HG03354 (cell line): ENCODE measurements at regions not wholly inside any gene's neighbourhood (a gene's known extent, or its start where the extent isn't known, plus 50 kb on each side); places are given as distances from the start of the nearest gene placed in this dataset.
A peak's percentile ranks its signal among the peaks of the same experiment; 100 is the strongest.

Experiments
- ATAC-seq: cut with Tn5 transposase; IDR thresholded peaks from one replicate; pipeline ENCODE4 v1.9.1; 2021; ENCODE audit warnings: mild to moderate bottlenecking; ENCODE audit not compliant: unreplicated experiment, poor library complexity, severe bottlenecking

GRCh38 chr14:34254571-34254970 lies 207.5 kb downstream of the SPTSSA start:
- ATAC-seq, result no peak

GRCh38 chr14:34254031-34254430 lies 208.0 kb downstream of the SPTSSA start:
- ATAC-seq, result no peak

- ATAC-seq, result no peak
Measured at GRCh38 chr14:34252227-34252626, 209.8 kb downstream of the SPTSSA start.

GRCh38 chr14:34251662-34252061 lies 210.4 kb downstream of the SPTSSA start:
- no peak for ATAC-seq

- ATAC-seq, result no peak
Measured at GRCh38 chr14:34250959-34251358, 211.1 kb downstream of the SPTSSA start.

GRCh38 chr14:34247605-34248004 lies 214.4 kb downstream of the SPTSSA start:
- ATAC-seq, result no peak

- no peak for ATAC-seq
Measured at GRCh38 chr14:34246206-34246605, 215.8 kb downstream of the SPTSSA start.

GRCh38 chr14:34243401-34243800 lies 218.6 kb downstream of the SPTSSA start:
- ATAC-seq, result no peak

- ATAC-seq, result no peak
Measured at GRCh38 chr14:34243001-34243400, 219.0 kb downstream of the SPTSSA start.

- ATAC-seq, result no peak
Measured at GRCh38 chr14:34241185-34241711, 220.8 kb downstream of the SPTSSA start.

- no peak for ATAC-seq
Measured at GRCh38 chr14:34238610-34239009, 223.4 kb downstream of the SPTSSA start.

- ATAC-seq, result no peak
Measured at GRCh38 chr14:34237677-34238076, 224.4 kb downstream of the SPTSSA start.

- ATAC-seq, result no peak
Measured at GRCh38 chr14:34237081-34237480, 225.0 kb downstream of the SPTSSA start.

GRCh38 chr14:34235643-34236300 lies 226.3 kb downstream of the SPTSSA start:
- no peak for ATAC-seq

GRCh38 chr14:34234258-34234657 lies 227.8 kb downstream of the SPTSSA start:
- no peak for ATAC-seq

GRCh38 chr14:34233619-34234018 lies 228.4 kb downstream of the SPTSSA start:
- ATAC-seq, result no peak

GRCh38 chr14:34232790-34233189 lies 229.2 kb downstream of the SPTSSA start:
- ATAC-seq, result no peak

GRCh38 chr14:34231626-34232025 lies 230.4 kb downstream of the SPTSSA start:
- ATAC-seq, result no peak

- no peak for ATAC-seq
Measured at GRCh38 chr14:34229140-34229539, 232.9 kb downstream of the SPTSSA start.

- ATAC-seq, result no peak
Measured at GRCh38 chr14:34228650-34228976, 233.4 kb downstream of the SPTSSA start.

GRCh38 chr14:34227834-34228649 lies 234.0 kb downstream of the SPTSSA start:
- ATAC-seq, result peak; percentile 94
